H1 (cell line): ENCODE measurements at regions not wholly inside any gene's neighbourhood (a gene's known extent, or its start where the extent isn't known, plus 50 kb on each side); places are given as distances from the start of the nearest gene placed in this dataset.

Source experiments
- CTCF ChIA-PET: fragments of 300-600 bp; sonication (Branson Sonifier 250); formaldehyde crosslinking; loops from one replicate; lab custom pipeline; 2021; ENCODE audit not compliant: partially characterized antibody; lab: Charles Lee
- POLR2A ChIA-PET: fragments of 300-600 bp; sonication (Branson Sonifier 250); formaldehyde crosslinking; loops from one replicate; lab custom pipeline; 2021; ENCODE audit warnings: inconsistent platforms; ENCODE audit not compliant: partially characterized antibody; lab: Charles Lee
- DNase-seq, 2 experiments: peaks; one replicate each; pipeline versions ENCODE4 v3.0.0 to v3.0.0-alpha.2; 2010 to 2022; ENCODE audit warnings: low spot score in 2 of 2, low read depth in 1 of 2, mixed read lengths in 1 of 2
- FAIRE-seq: peaks from 2 replicates; lab custom pipeline; 2011; peaks lifted over from hg19 to GRCh38; lab: Jason Lieb, UNC
- H2AFZ ChIP-seq: 2 replicates; pipeline ENCODE4 v1.8.1; 2012; ENCODE audit warnings: low read length, inconsistent platforms
- H2AK5ac ChIP-seq: 2 replicates; pipeline ENCODE4 v1.6.1; 2013; ENCODE audit warnings: low read depth, low read length
- H2BK120ac ChIP-seq: replicated peaks from 2 replicates; pipeline ENCODE3; 2013; ENCODE audit warnings: low read depth, low read length, inconsistent platforms
- H2BK12ac ChIP-seq: 2 replicates; pipeline ENCODE4 v1.6.1; 2013; ENCODE audit warnings: low read depth, low read length
- H2BK15ac ChIP-seq: 2 replicates; pipeline ENCODE4 v1.6.1; 2013; ENCODE audit warnings: low read length
- H2BK20ac ChIP-seq: 2 replicates; pipeline ENCODE4 v1.6.1; 2013; ENCODE audit warnings: low read length
- H2BK5ac ChIP-seq: 2 replicates; pipeline ENCODE4 v1.6.1; 2013; ENCODE audit warnings: low read depth, low read length
- H3K14ac ChIP-seq: 2 replicates; pipeline ENCODE4 v1.6.1; 2013; ENCODE audit warnings: inconsistent platforms; ENCODE audit not compliant: insufficient read length
- H3K18ac ChIP-seq: 2 replicates; pipeline ENCODE4 v1.6.1; 2013; ENCODE audit warnings: low read length; ENCODE audit errors: extremely low read depth
- H3K23ac ChIP-seq: 2 replicates; pipeline ENCODE4 v1.6.1; 2013; ENCODE audit warnings: inconsistent platforms; ENCODE audit not compliant: insufficient read length
- H3K23me2 ChIP-seq: 2 replicates; pipeline ENCODE4 v1.6.1; 2013; ENCODE audit warnings: low read depth, low read length
- H3K27ac ChIP-seq: 2 replicates; pipeline ENCODE4 v1.6.1; 2011; ENCODE audit warnings: low read depth, low read length, inconsistent platforms
- H3K27me3 ChIP-seq, 4 experiments: replicated peaks in 1 of 4; 1 replicate in 1 of 4; 2 replicates in 3 of 4; pipeline versions ENCODE4 v1.6.1 to v1.8.1; 2011 to 2013; ENCODE audit warnings: low read length in 3 of 4, mild to moderate bottlenecking in 3 of 4, inconsistent platforms in 2 of 4, mixed read lengths in 2 of 4, moderate library complexity in 1 of 4; ENCODE audit not compliant: control insufficient read depth in 3 of 4, insufficient read depth in 3 of 4; ENCODE audit errors: extremely low read depth in 1 of 4
- H3K36me3 ChIP-seq, 4 experiments: 2 replicates each; pipeline versions ENCODE4 v1.6.1 to v1.8.1; 2011 to 2013; ENCODE audit warnings: mild to moderate bottlenecking in 4 of 4, low read length in 3 of 4, moderate library complexity in 2 of 4, control low read depth in 1 of 4, inconsistent platforms in 1 of 4; ENCODE audit not compliant: insufficient read depth in 4 of 4, control insufficient read depth in 2 of 4
- H3K4ac ChIP-seq: replicated peaks from 2 replicates; pipeline ENCODE3; 2013; ENCODE audit warnings: low read length, low read depth, mixed read lengths, inconsistent platforms; ENCODE audit not compliant: insufficient read length
- H3K4me1 ChIP-seq, 4 experiments: replicated peaks in 1 of 4; 1 replicate in 1 of 4; 2 replicates in 3 of 4; pipeline versions ENCODE4 v1.6.1 to v1.8.1; 2011 to 2013; ENCODE audit warnings: low read length in 3 of 4, inconsistent platforms in 2 of 4, mixed read lengths in 1 of 4; ENCODE audit not compliant: insufficient read depth in 4 of 4, control insufficient read depth in 3 of 4
- H3K4me2 ChIP-seq, 2 experiments: 2 replicates each; pipeline versions ENCODE4 v1.6.1 to v1.8.1; 2011 to 2013; ENCODE audit warnings: low read depth in 2 of 2, low read length in 2 of 2, control low read depth in 1 of 2, inconsistent platforms in 1 of 2, mild to moderate bottlenecking in 1 of 2; ENCODE audit not compliant: insufficient read depth in 1 of 2
- H3K4me3 ChIP-seq, 4 experiments: fragments of 200-600, 300-600 bp in 1 of 4; sonication (generic), shearing (Covaris generic), sonication (Bioruptor Twin) in 1 of 4; 2 replicates each; pipeline versions ENCODE4 v1.5.1 to v1.8.1; 2011 to 2016; ENCODE audit warnings: low read length in 4 of 4, low read depth in 3 of 4, control low read depth in 2 of 4, inconsistent platforms in 2 of 4, mild to moderate bottlenecking in 2 of 4, mixed read lengths in 1 of 4, moderate library complexity in 1 of 4; ENCODE audit not compliant: insufficient read depth in 2 of 4; ENCODE audit errors: extremely low read depth in 1 of 4
- H3K56ac ChIP-seq: replicated peaks from 2 replicates; pipeline ENCODE3; 2013; ENCODE audit warnings: low read depth, mild to moderate bottlenecking, mixed read lengths, low read length, inconsistent platforms; ENCODE audit not compliant: insufficient read length
- H3K79me1 ChIP-seq: 2 replicates; pipeline ENCODE4 v1.6.1; 2013; ENCODE audit warnings: low read depth, low read length, control low read depth
- H3K79me2 ChIP-seq, 2 experiments: 2 replicates each; pipeline versions ENCODE4 v1.6.1 to v1.8.1; 2012 to 2013; ENCODE audit warnings: low read length in 2 of 2, mild to moderate bottlenecking in 2 of 2, inconsistent platforms in 1 of 2; ENCODE audit not compliant: insufficient read depth in 2 of 2, control insufficient read depth in 1 of 2
- H3K9ac ChIP-seq, 4 experiments: replicated peaks in 1 of 4; 1 replicate in 1 of 4; 2 replicates in 3 of 4; pipeline versions ENCODE4 v1.6.1 to v1.8.1; 2011 to 2013; ENCODE audit warnings: low read depth in 3 of 4, low read length in 3 of 4, control low read depth in 2 of 4, mild to moderate bottlenecking in 2 of 4, moderate library complexity in 2 of 4, inconsistent platforms in 1 of 4; ENCODE audit errors: extremely low read depth in 1 of 4
- H3K9me3 ChIP-seq, 2 experiments: 2 replicates each; pipeline versions ENCODE4 v1.6.1 to v1.8.1; 2012 to 2013; ENCODE audit warnings: mild to moderate bottlenecking in 2 of 2, moderate library complexity in 2 of 2, control low read depth in 1 of 2, inconsistent platforms in 1 of 2, low read depth in 1 of 2, low read length in 1 of 2, mixed read lengths in 1 of 2; ENCODE audit not compliant: insufficient read depth in 2 of 2
- H4K20me1 ChIP-seq, 2 experiments: replicated peaks in 1 of 2; 2 replicates each; pipeline versions ENCODE3 to v1.8.1; 2011 to 2013; ENCODE audit warnings: inconsistent platforms in 2 of 2, low read length in 2 of 2, mild to moderate bottlenecking in 1 of 2; ENCODE audit not compliant: insufficient read depth in 2 of 2, control insufficient read depth in 1 of 2
- H4K5ac ChIP-seq: 2 replicates; pipeline ENCODE4 v1.6.1; 2013; ENCODE audit warnings: low read length, low read depth, mixed read lengths, inconsistent platforms; ENCODE audit not compliant: insufficient read length
- H4K8ac ChIP-seq: 2 replicates; pipeline ENCODE4 v1.8.0; 2013; ENCODE audit warnings: mild to moderate bottlenecking, moderate library complexity, low read length, inconsistent platforms; ENCODE audit not compliant: insufficient read depth; ENCODE audit errors: extremely low read depth
- H4K91ac ChIP-seq: replicated peaks from 2 replicates; pipeline ENCODE3; 2013; ENCODE audit warnings: low read length, mixed read lengths, inconsistent platforms; ENCODE audit not compliant: insufficient read length
- GABPA ChIP-seq: IDR thresholded peaks from 2 replicates; pipeline ENCODE4 v1.6.1; 2011; ENCODE audit warnings: mild to moderate bottlenecking, low read length, moderate library complexity, borderline replicate concordance; ENCODE audit not compliant: insufficient read depth
- HDAC2 ChIP-seq, 2 experiments: fragments of 300-600 bp in 1 of 2; sonication (generic) in 1 of 2; IDR thresholded peaks; 2 replicates each; pipeline ENCODE4 v1.6.1; 2011 to 2012; ENCODE audit warnings: low read depth in 2 of 2, low read length in 2 of 2, mild to moderate bottlenecking in 2 of 2, moderate library complexity in 2 of 2, borderline replicate concordance in 1 of 2, inconsistent platforms in 1 of 2
- JUND ChIP-seq: IDR thresholded peaks from 2 replicates; pipeline ENCODE4 v1.6.1; 2011; ENCODE audit warnings: mild to moderate bottlenecking, improper control_type of control experiment, low read length
- POLR2A ChIP-seq, 2 experiments: IDR thresholded peaks; 1 replicate in 1 of 2; 2 replicates in 1 of 2; pipeline ENCODE4 v1.6.1; 2011; ENCODE audit warnings: low read depth in 2 of 2, low read length in 2 of 2, mild to moderate bottlenecking in 2 of 2; ENCODE audit errors: control extremely low read depth in 1 of 2
- RBBP5 ChIP-seq: IDR thresholded peaks from 2 replicates; pipeline ENCODE4 v1.7.1; 2012; ENCODE audit warnings: low read depth, mild to moderate bottlenecking, inconsistent platforms, low read length, moderate library complexity, borderline replicate concordance
- SIRT6 ChIP-seq: IDR thresholded peaks from one replicate; pipeline ENCODE4 v1.7.1; 2012; ENCODE audit warnings: low read length, inconsistent platforms
- TEAD4 ChIP-seq: IDR thresholded peaks from 2 replicates; pipeline ENCODE4 v1.6.1; 2012; ENCODE audit warnings: low read depth, low read length, inconsistent platforms, mixed read lengths
- USF2 ChIP-seq: IDR thresholded peaks from 2 replicates; pipeline ENCODE4 v1.6.1; 2011; ENCODE audit warnings: low read length, improper control_type of control experiment
- WGBS, 2 experiments: shearing (Covaris generic) in 1 of 2; methylation state at CpG; one replicate each; pipeline versions ENCODE4 v1.1.6 to v1.1.7; 2013 to 2015; ENCODE audit warnings: low lambda C conversion rate in 2 of 2, mixed read lengths in 2 of 2, inconsistent platforms in 1 of 2, low coverage in 1 of 2, missing lambda C conversion rate in 1 of 2; ENCODE audit not compliant: insufficient replicate concordance in 2 of 2, insufficient coverage in 1 of 2, insufficient read length in 1 of 2; ENCODE audit errors: extremely low coverage in 1 of 2, missing lambda C conversion rate in 1 of 2; 5-methylcytosine and 5-hydroxymethylcytosine counted together
- TF ChIP-seq, protein P1 (sequence below): IDR thresholded peaks from 2 replicates; pipeline ENCODE4 v1.6.1; 2012; ENCODE audit warnings: low read length, inconsistent platforms
- TF ChIP-seq, protein P2 (sequence below): IDR thresholded peaks from 2 replicates; pipeline ENCODE4 v1.6.1; 2012; ENCODE audit warnings: inconsistent platforms

DNA sequence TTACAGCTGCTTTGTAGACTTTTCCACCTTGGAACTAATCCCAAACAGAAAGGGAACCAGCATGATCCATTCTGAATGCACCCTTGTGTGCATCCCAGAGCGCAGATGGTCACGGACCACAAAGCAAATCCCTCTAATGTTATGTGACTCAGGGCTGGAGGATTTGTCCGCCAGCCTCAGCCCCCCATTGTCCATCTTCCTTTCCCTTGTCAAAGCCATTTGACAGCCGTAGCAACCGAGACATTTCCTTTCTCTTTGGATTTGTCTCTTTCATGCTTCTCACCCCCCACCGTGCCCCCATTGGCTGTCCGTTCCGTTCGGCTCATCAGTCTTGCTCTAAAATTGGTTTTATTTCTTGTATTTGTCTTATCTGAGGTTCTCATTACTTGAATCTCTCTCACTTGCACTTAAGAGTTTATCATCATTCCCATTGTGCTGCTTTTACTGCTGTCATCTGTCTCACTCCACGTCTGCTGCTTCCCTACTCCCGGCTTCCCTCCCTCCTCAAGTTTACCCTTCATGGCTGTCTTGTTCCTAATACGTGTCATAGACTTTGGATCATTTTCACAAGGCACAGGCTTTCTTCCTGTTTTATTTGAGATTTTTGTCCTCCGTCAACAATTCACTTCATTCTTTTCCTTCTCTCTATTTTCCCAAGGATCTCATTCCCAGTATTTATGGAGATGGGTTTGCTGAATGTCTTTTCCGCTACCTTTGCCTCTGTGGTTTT is 163.4 kb upstream of the ERCC4 start:
- Histone ChIP-seq H2BK12ac (no peak overlapping the region), H2BK5ac (no peak overlapping the region), H2AFZ (no peak overlapping the region), H3K18ac (no peak overlapping the region), H4K8ac (no peak overlapping the region), H3K27ac (no peak overlapping the region), H3K14ac (no peak overlapping the region), H3K56ac (no peak overlapping the region), H4K91ac (no peak overlapping the region), H3K4me1 (no peaks in the 10 kb centered on the region), H3K4ac (no peak overlapping the region), H3K4me2 (no peak overlapping the region), H3K23ac (no peak overlapping the region), H4K20me1 (no peaks in the 10 kb centered on the region), H3K36me3 (no peaks in the 10 kb centered on the region), H4K5ac (no peak overlapping the region), H3K27me3 (no peaks in the 10 kb centered on the region), H2BK20ac (no peak overlapping the region), H3K79me2 (no peaks in the 10 kb centered on the region), H2BK15ac (no peak overlapping the region), H3K9ac (no peak overlapping the region), H3K9me3 (no peaks in the 10 kb centered on the region; a peak in 1 of 4 replicates), H3K4me3 (no peak overlapping the region), H2AK5ac (no peak overlapping the region), H3K79me1 (no peaks in the 10 kb centered on the region), H3K23me2 (no peaks in the 10 kb centered on the region), H2BK120ac (no peak overlapping the region)
- POLR2A ChIA-PET, result no interaction called here
- CTCF ChIA-PET, result no interaction called here
- no peak for FAIRE-seq
- DNase-seq, result no peak
- WGBS, 2 experiments, result 87% methylated on average over 14 of the region's 14 CpGs; no CpG with 5 or more reads in 1 of the 2 experiments
- TF ChIP-seq HDAC2 (IDR thresholded peaks at IDR 0.05; ENCODE audit: borderline replicate concordance in 1 of 2, low read depth in 2 of 2, low read length in 2 of 2) (no peak), USF2 (no peak), SIRT6 (no peak), JUND (no peak), POLR2A (IDR thresholded peaks at IDR 0.05; ENCODE audit: control extremely low read depth in 1 of 2, low read depth in 2 of 2, low read length in 2 of 2) (no peak), RBBP5 (no peak), GABPA (no peak), TEAD4 (no peak)
- TF ChIP-seq, protein P1, sequence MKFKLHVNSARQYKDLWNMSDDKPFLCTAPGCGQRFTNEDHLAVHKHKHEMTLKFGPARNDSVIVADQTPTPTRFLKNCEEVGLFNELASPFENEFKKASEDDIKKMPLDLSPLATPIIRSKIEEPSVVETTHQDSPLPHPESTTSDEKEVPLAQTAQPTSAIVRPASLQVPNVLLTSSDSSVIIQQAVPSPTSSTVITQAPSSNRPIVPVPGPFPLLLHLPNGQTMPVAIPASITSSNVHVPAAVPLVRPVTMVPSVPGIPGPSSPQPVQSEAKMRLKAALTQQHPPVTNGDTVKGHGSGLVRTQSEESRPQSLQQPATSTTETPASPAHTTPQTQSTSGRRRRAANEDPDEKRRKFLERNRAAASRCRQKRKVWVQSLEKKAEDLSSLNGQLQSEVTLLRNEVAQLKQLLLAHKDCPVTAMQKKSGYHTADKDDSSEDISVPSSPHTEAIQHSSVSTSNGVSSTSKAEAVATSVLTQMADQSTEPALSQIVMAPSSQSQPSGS, result no peak
- TF ChIP-seq, protein P2, sequence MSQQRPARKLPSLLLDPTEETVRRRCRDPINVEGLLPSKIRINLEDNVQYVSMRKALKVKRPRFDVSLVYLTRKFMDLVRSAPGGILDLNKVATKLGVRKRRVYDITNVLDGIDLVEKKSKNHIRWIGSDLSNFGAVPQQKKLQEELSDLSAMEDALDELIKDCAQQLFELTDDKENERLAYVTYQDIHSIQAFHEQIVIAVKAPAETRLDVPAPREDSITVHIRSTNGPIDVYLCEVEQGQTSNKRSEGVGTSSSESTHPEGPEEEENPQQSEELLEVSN, result no peak
